Suprapubic skin (tissue), 4 donors: ENCODE measurements at regions not wholly inside any gene's neighbourhood (a gene's known extent, or its start where the extent isn't known, plus 50 kb on each side); places are given as distances from the start of the nearest gene placed in this dataset.

ENCODE experiments used
- DNase-seq, 2 donors: peaks; one replicate each; pipeline ENCODE4 v3.0.0-alpha.2; 2019; ENCODE audit warnings: low spot score in 2 of 2
- H3K27ac ChIP-seq: fragments of 200-600 bp; sonication (generic); one replicate; pipeline ENCODE4 v1.5.1; 2019
- H3K27me3 ChIP-seq: fragments of 200-600 bp; sonication (generic); one replicate; pipeline ENCODE4 v1.5.1; 2019
- H3K36me3 ChIP-seq: fragments of 200-600 bp; sonication (generic); one replicate; pipeline ENCODE4 v1.5.1; 2019
- H3K4me1 ChIP-seq: fragments of 200-600 bp; sonication (generic); one replicate; pipeline ENCODE4 v1.5.1; 2019
- H3K4me3 ChIP-seq: fragments of 200-600 bp; sonication (generic); one replicate; pipeline ENCODE4 v1.5.1; 2019; ENCODE audit warnings: mild to moderate bottlenecking
- H3K9me3 ChIP-seq: fragments of 200-600 bp; sonication (generic); one replicate; pipeline ENCODE4 v1.5.1; 2019
- EP300 ChIP-seq: sonication (generic); formaldehyde crosslinking; IDR thresholded peaks from one replicate; pipeline ENCODE4 v1.6.1; 2017; ENCODE audit warnings: antibody characterized with exemption
- POLR2A ChIP-seq, 2 donors: fragments of 450-650 bp; IDR thresholded peaks; one replicate each; pipeline ENCODE4 v1.6.1; 2017; ENCODE audit warnings: antibody characterized with exemption in 2 of 2, mild to moderate bottlenecking in 2 of 2, moderate library complexity in 2 of 2
- POLR2AphosphoS5 ChIP-seq, 3 donors: sonication (generic); formaldehyde crosslinking; IDR thresholded peaks; one replicate each; pipeline ENCODE4 v1.6.1; 2017; ENCODE audit warnings: antibody characterized with exemption in 3 of 3
- WGBS: methylation state at CpG from one replicate; pipeline ENCODE4 v1.1.5; 2018; 5-methylcytosine and 5-hydroxymethylcytosine counted together
- TF ChIP-seq, protein P1 (sequence below), 2 donors: fragments of 200-600 bp in 1 of 2; fragments of 450-650 bp in 1 of 2; sonication (generic) in 1 of 2; IDR thresholded peaks; one replicate each; pipeline ENCODE4 v1.5.1; 2016 to 2019; ENCODE audit warnings: antibody characterized with exemption in 2 of 2, mild to moderate bottlenecking in 1 of 2, moderate library complexity in 1 of 2

DNA sequence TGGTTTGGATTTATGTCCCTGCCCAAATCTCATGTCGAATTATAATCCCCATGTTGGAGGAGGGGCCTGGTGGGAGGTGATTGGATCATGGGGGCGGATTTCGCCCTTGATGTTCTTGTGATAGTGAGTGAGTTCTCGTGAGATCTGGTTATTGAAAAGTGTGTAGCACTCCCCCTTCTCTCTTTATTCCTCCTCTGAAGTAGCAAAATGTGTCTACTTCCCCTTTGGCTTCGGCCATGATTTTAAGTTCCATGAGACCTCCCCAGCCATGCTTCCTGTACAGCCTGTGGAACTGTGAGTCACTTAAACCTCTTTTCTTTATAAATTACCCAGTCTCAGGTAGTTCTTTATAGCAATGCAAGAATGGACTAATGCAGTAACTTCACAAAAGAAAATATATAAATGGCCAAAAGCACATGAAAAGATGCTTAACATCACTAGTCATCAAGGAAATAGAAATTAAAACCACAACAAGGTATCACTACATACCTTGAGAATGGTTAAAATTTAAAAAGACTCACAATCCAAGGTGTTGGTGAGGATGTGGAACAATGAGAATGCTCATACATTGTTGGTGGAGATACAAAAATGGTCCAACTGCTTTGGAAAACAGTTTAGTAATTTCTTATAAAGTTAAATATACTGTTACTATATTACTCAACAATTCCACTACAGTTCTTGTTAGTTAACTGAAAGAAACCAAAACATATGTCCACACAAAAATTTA is 218.7 kb downstream of the SNX10 start:
- 85% methylated on average over 5 of the region's 5 CpGs for WGBS
- H3K9me3 ChIP-seq = no peaks in the 10 kb centered on the region
- H3K27ac ChIP-seq = no peak overlapping the region
- no peak for DNase-seq
- H3K36me3 ChIP-seq = no peaks in the 10 kb centered on the region
- H3K27me3 ChIP-seq = peaks cover 5% of the 10 kb centered on the region
- no peaks in the 10 kb centered on the region for H3K4me1 ChIP-seq
- no peak overlapping the region for H3K4me3 ChIP-seq
- TF ChIP-seq EP300 (no peak), POLR2A (IDR thresholded peaks at IDR 0.05) (no peak), POLR2AphosphoS5 (IDR thresholded peaks at IDR 0.05) (no peak)
- TF ChIP-seq, protein P1, sequence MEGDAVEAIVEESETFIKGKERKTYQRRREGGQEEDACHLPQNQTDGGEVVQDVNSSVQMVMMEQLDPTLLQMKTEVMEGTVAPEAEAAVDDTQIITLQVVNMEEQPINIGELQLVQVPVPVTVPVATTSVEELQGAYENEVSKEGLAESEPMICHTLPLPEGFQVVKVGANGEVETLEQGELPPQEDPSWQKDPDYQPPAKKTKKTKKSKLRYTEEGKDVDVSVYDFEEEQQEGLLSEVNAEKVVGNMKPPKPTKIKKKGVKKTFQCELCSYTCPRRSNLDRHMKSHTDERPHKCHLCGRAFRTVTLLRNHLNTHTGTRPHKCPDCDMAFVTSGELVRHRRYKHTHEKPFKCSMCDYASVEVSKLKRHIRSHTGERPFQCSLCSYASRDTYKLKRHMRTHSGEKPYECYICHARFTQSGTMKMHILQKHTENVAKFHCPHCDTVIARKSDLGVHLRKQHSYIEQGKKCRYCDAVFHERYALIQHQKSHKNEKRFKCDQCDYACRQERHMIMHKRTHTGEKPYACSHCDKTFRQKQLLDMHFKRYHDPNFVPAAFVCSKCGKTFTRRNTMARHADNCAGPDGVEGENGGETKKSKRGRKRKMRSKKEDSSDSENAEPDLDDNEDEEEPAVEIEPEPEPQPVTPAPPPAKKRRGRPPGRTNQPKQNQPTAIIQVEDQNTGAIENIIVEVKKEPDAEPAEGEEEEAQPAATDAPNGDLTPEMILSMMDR (IDR thresholded peaks at IDR 0.05) = no peak

DNA sequence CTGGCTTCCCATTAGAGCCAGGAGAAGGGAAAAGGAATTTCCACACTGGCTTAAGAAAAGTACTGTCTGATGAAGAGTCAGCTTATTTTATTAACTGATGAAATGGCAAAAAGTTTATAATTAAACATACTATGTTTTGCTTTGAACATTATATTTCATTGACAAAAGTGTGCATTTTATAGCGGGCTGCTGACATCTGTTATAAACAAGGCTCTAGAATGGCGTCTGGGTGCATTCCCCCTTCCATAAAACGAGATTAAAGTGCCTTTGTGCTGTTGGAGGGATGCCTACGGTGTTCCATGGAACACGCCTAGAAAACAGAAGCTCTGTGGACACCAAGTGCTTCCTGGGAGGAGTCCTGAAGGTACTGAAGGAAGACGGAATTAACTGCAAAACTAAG is 220.2 kb downstream of the SNX10 start:
- no peak for DNase-seq
- Histone ChIP-seq H3K36me3 (no peaks in the 10 kb centered on the region), H3K27me3 (peaks cover 5% of the 10 kb centered on the region), H3K4me3 (no peak overlapping the region), H3K27ac (no peak overlapping the region), H3K9me3 (no peaks in the 10 kb centered on the region), H3K4me1 (no peaks in the 10 kb centered on the region)
- 49% methylated on average over 6 of the region's 6 CpGs for WGBS
- TF ChIP-seq, protein P1 (IDR thresholded peaks at IDR 0.05) = no peak
- TF ChIP-seq POLR2A (IDR thresholded peaks at IDR 0.05) = no peak
- no peak for TF ChIP-seq EP300

DNA sequence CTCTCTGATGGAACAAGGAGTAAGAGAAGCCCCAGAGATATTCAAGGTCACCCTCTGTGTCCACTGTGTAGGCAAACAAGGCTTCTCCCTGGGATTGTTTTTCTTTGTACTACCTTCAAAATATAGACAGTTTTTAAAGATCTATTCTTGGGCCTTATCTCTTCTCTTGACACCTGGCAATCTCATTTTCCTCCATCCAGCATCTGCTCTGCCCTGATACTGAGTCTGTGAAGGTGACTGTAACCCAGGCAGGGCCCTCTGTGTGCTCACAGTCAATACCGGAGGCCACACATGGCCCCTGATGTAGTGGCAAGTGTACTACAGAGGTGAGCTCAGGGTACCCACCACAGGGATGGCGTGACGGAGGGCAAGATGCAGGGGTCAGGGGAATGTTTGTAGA is 221.1 kb downstream of the SNX10 start:
- no peaks in the 10 kb centered on the region for H3K4me1 ChIP-seq
- H3K9me3 ChIP-seq = no peaks in the 10 kb centered on the region
- WGBS = 93% methylated on average over 3 of the region's 3 CpGs
- H3K27me3 ChIP-seq = no peaks in the 10 kb centered on the region
- no peak overlapping the region for H3K27ac ChIP-seq
- TF ChIP-seq POLR2AphosphoS5 (IDR thresholded peaks at IDR 0.05) = no peak
- TF ChIP-seq, protein P1 (IDR thresholded peaks at IDR 0.05) = no peak
- TF ChIP-seq EP300 = no peak
- no peaks in the 10 kb centered on the region for H3K36me3 ChIP-seq
- no peak for DNase-seq
- no peak overlapping the region for H3K4me3 ChIP-seq

DNA sequence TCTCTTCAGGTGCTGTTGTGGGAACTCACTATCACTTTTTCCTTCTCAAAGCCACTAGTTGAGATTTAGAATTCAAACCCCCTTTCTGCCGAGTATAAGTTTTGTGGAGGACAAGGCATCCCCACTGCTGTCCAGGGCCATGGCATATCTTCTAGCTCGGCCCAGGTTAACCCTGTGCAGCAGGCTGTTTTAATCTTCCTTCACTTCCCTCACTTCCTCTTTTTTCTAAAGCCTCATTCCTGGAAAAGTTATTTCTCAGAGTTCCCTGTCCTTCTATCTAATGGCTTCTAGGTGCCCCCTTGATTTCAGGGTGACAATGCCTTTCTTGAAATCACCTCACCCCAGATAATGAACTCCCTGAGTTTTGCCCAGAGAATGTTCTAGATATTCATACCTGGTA is 222.3 kb downstream of the SNX10 start:
- TF ChIP-seq POLR2A (IDR thresholded peaks at IDR 0.05) (no peak), EP300 (no peak), POLR2AphosphoS5 (IDR thresholded peaks at IDR 0.05) (no peak)
- TF ChIP-seq, protein P1 (IDR thresholded peaks at IDR 0.05) = no peak
- WGBS = 91% methylated on average over 2 of the region's 2 CpGs
- H3K27me3 ChIP-seq = peaks cover 4% of the 10 kb centered on the region

DNA sequence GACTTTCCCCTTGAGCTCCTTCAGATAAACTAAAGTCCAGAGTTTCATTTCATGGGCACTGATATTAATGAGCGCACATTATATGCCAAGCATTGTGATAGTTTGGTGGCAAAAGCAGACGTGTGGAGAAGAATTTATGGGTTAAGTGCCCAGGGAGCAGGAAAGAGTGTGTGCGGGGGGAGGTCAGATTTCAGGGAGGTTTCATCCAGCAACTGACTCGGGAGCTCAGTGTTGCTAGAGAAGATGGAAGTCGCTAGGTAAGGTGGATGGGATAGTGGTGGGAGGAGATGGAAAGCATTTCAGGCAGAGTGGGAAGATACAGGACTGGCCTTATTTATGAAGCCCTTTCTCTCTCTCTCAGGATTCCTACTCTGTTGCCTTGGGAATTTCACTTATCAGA is 223.0 kb downstream of the SNX10 start:
- Histone ChIP-seq H3K27me3 (peaks cover 4% of the 10 kb centered on the region), H3K4me3 (no peak overlapping the region), H3K27ac (no peak overlapping the region), H3K36me3 (no peaks in the 10 kb centered on the region), H3K9me3 (no peaks in the 10 kb centered on the region), H3K4me1 (no peaks in the 10 kb centered on the region)
- 83% methylated on average over 5 of the region's 5 CpGs for WGBS
- DNase-seq = no peak
- TF ChIP-seq, protein P1 (IDR thresholded peaks at IDR 0.05) = no peak
- TF ChIP-seq EP300 (no peak), POLR2AphosphoS5 (IDR thresholded peaks at IDR 0.05) (no peak), POLR2A (IDR thresholded peaks at IDR 0.05) (no peak)

More for the DNA sequence above, 222.3 kb downstream of the SNX10 start:
- Histone ChIP-seq H3K9me3 (no peaks in the 10 kb centered on the region), H3K4me1 (no peaks in the 10 kb centered on the region), H3K4me3 (no peak overlapping the region), H3K27ac (no peak overlapping the region), H3K36me3 (no peaks in the 10 kb centered on the region)
- DNase-seq = no peak
